VCaP (cell line): ENCODE measurements at regions not wholly inside any gene's neighbourhood (a gene's known extent, or its start where the extent isn't known, plus 50 kb on each side); places are given as distances from the start of the nearest gene placed in this dataset.
"Not testable (repeated sequence)": the region's sequence is repeated elsewhere in the genome, so short reads cannot be mapped to it uniquely, and the experiment has no call there.

Experiments used
- H3K27ac ChIP-seq: fragments of 450-650 bp; 2 replicates; pipeline ENCODE4 v1.5.1; 2017
- TF ChIP-seq, protein P1 (sequence below): fragments of 450-650 bp; conservative IDR thresholded peaks from 2 replicates; pipeline ENCODE4 v1.5.1; 2017; ENCODE audit warnings: mild to moderate bottlenecking, moderate library complexity

DNA sequence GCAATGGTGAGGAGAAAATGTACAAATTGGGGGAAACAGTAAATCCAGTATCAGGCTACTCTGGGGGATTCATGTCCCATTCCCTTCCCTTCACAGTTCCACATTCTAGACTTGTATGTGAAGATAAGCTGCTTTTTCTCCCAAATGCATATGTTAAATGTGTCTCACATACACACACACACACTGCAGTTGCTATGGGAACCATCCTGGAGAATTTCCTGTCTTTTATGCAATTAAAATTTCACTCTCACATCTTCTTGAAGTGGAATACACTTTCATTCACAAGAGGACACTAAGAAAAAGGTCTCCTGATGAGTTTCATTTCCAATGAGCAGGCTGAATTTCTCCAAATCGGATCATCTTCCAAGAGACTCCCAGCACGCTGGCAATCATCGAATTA is 366.0 kb downstream of the LRATD1 start:
- TF ChIP-seq, protein P1, sequence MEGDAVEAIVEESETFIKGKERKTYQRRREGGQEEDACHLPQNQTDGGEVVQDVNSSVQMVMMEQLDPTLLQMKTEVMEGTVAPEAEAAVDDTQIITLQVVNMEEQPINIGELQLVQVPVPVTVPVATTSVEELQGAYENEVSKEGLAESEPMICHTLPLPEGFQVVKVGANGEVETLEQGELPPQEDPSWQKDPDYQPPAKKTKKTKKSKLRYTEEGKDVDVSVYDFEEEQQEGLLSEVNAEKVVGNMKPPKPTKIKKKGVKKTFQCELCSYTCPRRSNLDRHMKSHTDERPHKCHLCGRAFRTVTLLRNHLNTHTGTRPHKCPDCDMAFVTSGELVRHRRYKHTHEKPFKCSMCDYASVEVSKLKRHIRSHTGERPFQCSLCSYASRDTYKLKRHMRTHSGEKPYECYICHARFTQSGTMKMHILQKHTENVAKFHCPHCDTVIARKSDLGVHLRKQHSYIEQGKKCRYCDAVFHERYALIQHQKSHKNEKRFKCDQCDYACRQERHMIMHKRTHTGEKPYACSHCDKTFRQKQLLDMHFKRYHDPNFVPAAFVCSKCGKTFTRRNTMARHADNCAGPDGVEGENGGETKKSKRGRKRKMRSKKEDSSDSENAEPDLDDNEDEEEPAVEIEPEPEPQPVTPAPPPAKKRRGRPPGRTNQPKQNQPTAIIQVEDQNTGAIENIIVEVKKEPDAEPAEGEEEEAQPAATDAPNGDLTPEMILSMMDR: no peak
- no peak overlapping the region for H3K27ac ChIP-seq

DNA sequence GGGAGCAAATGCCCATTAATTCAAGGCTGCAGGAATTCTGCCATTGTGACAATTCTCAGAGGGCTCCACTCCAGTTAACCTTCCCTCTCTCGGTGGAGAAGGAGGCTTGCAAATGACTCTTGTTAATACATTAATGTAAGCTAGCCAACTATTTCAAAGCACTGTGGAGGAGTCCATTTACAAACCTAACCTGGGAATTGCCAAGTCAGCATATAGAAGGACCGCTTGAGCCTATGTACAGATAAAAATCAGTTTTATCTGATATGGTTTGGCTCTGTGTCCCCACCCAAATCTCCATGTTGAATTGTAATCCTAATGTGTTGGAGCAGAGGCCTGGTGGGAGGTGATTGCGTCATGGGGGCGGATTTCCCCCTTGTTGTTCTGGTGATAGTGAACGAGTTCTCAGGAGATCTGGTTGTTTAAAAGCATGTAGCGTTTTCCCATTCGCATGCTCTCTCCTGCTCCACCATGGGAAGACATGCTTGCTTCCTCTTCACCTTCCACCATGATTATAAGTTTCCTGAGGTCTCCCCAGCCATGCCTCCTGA is 366.7 kb downstream of the LRATD1 start:
- TF ChIP-seq, protein P1: no peak
- no peak overlapping the region for H3K27ac ChIP-seq

GRCh38 chr2:15002519-15002918 is 370.0 kb downstream of the LRATD1 start:
- H3K27ac ChIP-seq: not testable (repeated sequence)

DNA sequence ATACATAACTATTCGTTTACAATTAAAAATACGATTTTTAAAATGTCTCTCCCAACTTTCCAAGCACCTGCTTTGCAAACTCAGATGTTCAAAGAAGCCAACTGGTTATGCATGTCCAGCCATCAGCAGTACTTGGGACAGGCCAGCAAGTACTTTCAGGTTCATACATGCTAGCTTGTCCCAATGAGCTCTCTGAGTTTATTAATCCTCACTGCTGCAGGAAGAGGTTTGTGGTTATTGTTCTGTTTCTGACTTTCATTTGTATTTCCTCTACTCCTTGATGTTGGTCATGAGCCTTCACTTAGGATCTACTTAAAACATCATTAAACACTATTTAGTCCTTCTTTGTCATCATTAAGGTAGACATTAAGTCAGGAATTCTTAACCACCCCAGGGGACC is 374.1 kb downstream of the LRATD1 start:
- TF ChIP-seq, protein P1: no peak
- no peak overlapping the region for H3K27ac ChIP-seq

DNA sequence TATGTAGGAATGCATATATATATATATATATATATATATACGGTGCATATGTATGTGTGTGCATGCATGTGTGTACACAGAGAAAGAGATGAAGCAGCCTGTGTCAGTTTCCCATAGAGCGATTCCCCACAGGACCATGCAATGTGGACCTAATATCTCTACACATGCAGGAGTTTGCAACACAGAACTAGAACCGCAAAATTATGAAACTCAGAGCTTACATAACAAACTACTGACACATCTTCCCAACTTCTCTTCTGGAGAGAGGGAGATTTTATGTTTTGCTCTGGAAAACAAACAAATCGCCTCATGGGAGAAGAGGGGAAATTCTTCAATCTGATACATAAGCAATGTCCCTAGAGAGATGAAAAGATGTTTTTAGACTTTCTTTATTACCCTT is 377.2 kb downstream of the LRATD1 start:
- TF ChIP-seq, protein P1: no peak
- no peak overlapping the region for H3K27ac ChIP-seq

DNA sequence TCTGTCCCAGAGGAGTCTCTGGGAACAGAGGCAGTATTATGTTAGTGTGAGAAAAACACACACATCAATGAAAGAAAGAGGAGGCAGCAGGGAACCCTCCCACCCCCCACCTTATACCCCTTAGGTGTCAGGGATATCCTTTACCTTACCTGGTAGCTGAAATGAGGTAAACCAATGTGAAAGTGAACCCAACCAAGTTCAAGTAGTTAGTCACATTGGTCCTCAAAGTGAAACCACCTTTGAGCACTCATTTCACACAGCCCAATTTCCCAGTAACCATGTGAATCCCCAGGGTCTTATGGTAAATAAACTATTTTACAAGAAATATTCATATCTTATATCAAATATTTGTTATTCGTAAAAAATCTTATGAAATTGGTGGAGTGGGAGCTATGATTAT is 377.8 kb downstream of the LRATD1 start:
- no peak overlapping the region for H3K27ac ChIP-seq
- TF ChIP-seq, protein P1: no peak

- TF ChIP-seq, protein P1: no peak
These were observed 386.3 kb downstream of the LRATD1 start for GRCh38 chr2:15018814-15019213.

GRCh38 chr2:15023221-15023620 is 390.7 kb downstream of the LRATD1 start:
- peak overlapping the region; percentile 14; the same call in 1 of the 2 replicates for H3K27ac ChIP-seq
- TF ChIP-seq, protein P1: no peak

More at GRCh38 chr2:15018814-15019213, 386.3 kb downstream of the LRATD1 start:
- no peak overlapping the region for H3K27ac ChIP-seq
